Mesodermal cell (in vitro differentiated cells): ENCODE measurements at regions not wholly inside any gene's neighbourhood (a gene's known extent, or its start where the extent isn't known, plus 50 kb on each side); places are given as distances from the start of the nearest gene placed in this dataset.

Experiments
- H3K27ac ChIP-seq: 2 replicates; pipeline ENCODE4 v1.7.0; 2013; ENCODE audit warnings: mild to moderate bottlenecking, low read depth, low read length, moderate library complexity; ENCODE audit not compliant: severe bottlenecking
- H3K36me3 ChIP-seq: 2 replicates; pipeline ENCODE4 v1.7.1; 2013; ENCODE audit warnings: mild to moderate bottlenecking, low read length, moderate library complexity; ENCODE audit not compliant: control insufficient read depth, insufficient read depth
- H3K4me1 ChIP-seq: one replicate; pipeline ENCODE4 v1.7.1; 2013; ENCODE audit warnings: mild to moderate bottlenecking, low read length; ENCODE audit not compliant: insufficient read depth, control insufficient read depth, poor library complexity, severe bottlenecking
- H3K4me3 ChIP-seq: 2 replicates; pipeline ENCODE4 v1.7.0; 2013; ENCODE audit warnings: low read length, control low read depth, mild to moderate bottlenecking; ENCODE audit not compliant: insufficient read depth, poor library complexity, severe bottlenecking; ENCODE audit errors: extremely low read depth
- H3K9me3 ChIP-seq: 2 replicates; pipeline ENCODE4 v1.7.1; 2013; ENCODE audit warnings: mild to moderate bottlenecking, low read length, moderate library complexity; ENCODE audit not compliant: control insufficient read depth
- WGBS, 2 experiments: methylation state at CpG; one replicate each; pipeline ENCODE4 v1.1.5; 2013; ENCODE audit warnings: missing lambda C conversion rate in 2 of 2; ENCODE audit not compliant: insufficient coverage in 2 of 2; 5-methylcytosine and 5-hydroxymethylcytosine counted together

DNA sequence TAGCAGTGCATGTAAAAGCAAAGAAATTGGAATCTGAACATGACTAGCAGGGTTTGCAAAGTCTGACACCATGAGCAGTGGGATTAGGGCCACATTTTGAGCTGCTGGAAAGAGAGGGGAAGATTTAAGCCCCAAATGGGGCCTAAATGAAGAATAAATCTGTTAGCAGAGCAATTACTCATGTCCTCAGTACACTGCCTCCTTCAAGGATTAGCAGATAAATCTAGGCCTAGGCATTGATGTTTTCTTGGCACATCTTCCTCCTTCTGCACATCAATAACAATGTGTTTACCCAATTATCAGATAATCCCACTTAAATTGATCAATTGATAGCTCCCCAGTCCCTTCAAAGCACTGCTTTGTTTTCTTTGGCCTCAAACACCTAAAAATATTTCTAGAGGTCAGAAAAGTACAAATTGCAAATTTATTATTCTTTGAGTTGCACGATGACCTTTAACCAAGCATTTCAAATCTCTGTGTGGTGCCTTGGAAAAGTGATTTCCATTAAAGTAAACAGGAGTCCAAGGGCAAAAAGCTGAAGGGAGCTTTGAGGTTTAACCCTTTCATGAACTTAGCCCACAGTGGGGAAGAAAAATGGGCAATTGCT is 514.7 kb upstream of the CHORDC1 start:
- Histone ChIP-seq H3K4me1 (no peaks in the 10 kb centered on the region), H3K36me3 (no peaks in the 10 kb centered on the region), H3K4me3 (no peak overlapping the region), H3K9me3 (no peaks in the 10 kb centered on the region), H3K27ac (no peak overlapping the region)
- WGBS, 2 experiments: no CpG with 5 or more reads among the region's 1 CpG

DNA sequence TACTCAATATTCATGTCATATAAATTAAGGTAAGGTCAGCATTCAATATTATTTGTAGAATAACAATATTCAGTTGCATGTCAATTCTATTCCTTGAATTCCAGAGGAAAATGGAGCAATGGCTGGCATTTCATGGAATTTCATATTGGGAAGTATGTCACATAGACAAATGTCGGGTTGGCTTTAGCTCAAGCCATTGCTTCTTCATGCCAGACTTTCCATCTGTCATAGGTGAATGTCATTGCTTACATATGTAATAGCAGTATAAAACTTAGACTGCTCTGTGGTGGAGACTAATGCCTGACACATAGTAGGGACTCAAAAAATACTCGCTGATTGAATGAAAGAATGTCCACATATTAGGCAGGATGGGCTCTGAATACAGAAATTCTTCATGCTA is 509.6 kb upstream of the CHORDC1 start:
- no peak overlapping the region for H3K27ac ChIP-seq
- H3K4me1 ChIP-seq: no peaks in the 10 kb centered on the region
- H3K36me3 ChIP-seq: no peaks in the 10 kb centered on the region
- WGBS, 2 experiments: 85 to 100% methylated on average over 1 to 2 of the region's 2 CpGs
- no peaks in the 10 kb centered on the region for H3K9me3 ChIP-seq
- H3K4me3 ChIP-seq: no peak overlapping the region

DNA sequence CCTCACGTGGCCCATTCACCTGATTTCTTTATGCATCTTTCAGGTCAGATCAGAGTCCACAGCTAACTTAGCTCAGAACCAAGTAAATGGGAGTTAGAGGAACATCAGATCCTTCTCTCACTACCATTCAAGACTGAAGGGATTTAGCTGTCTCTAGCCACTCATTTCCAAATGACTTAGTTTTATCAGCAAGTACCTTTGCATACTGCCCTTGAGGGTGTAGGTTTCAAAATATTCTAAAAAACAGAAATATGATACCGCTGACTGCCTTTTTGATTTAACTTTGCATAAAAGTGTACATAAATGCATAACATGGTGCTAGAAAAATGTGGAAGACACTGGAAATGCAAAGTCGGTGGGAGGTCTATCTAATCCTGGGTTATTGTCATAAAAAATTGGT is 500.6 kb upstream of the CHORDC1 start:
- Histone ChIP-seq H3K36me3 (no peaks in the 10 kb centered on the region), H3K9me3 (no peaks in the 10 kb centered on the region)
- 100% methylated on average over 1 of the region's 3 CpGs for WGBS, 2 experiments

DNA sequence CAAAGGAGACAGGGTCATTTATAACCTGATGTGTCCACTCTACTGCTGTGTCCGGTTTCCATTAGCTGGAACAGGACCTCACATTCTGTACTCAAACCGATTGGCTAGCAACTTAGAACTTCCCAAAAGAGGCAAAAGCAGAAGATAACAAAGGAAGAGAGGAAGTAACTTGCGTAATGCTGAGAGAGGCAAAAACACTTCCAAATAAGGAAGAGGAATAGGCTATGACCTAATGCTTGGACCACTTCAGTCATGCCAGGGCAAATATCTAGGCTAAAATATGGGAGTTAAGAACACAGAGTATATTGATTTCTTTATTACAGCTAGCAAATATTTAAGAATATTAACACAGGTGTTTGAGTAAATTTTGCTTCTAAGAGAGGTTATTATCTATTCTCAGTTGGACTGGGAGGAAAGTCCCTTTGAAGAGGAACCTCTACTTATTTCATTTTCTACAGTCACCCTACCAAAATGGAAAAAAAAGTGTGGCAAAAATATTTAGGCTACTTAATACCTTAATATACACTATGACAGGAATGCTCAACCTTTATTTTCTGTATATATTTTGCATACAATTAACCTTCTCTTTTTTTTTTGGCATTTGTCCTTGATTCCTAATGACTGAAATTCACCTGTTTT is 499.8 kb upstream of the CHORDC1 start:
- no peaks in the 10 kb centered on the region for H3K36me3 ChIP-seq
- H3K9me3 ChIP-seq: no peaks in the 10 kb centered on the region
- no peak overlapping the region for H3K27ac ChIP-seq
- H3K4me1 ChIP-seq: no peaks in the 10 kb centered on the region
- H3K4me3 ChIP-seq: no peak overlapping the region
- WGBS, 2 experiments: 83 to 100% methylated on average over 1 to 2 of the region's 3 CpGs

More for the DNA sequence above, 500.6 kb upstream of the CHORDC1 start:
- H3K27ac ChIP-seq: no peak overlapping the region
- H3K4me1 ChIP-seq: no peaks in the 10 kb centered on the region
- H3K4me3 ChIP-seq: no peak overlapping the region

- Histone ChIP-seq H3K9me3 (peaks cover 5% of the 10 kb centered on the region), H3K4me1 (no peaks in the 10 kb centered on the region), H3K4me3 (no peak overlapping the region), H3K27ac (no peak overlapping the region), H3K36me3 (no peaks in the 10 kb centered on the region)
These were observed 494.7 kb upstream of the CHORDC1 start for GRCh38 chr11:90717522-90717921.

GRCh38 chr11:90705661-90706060 is 482.8 kb upstream of the CHORDC1 start:
- Histone ChIP-seq H3K9me3 (no peaks in the 10 kb centered on the region), H3K27ac (no peak overlapping the region), H3K4me3 (no peak overlapping the region), H3K4me1 (no peaks in the 10 kb centered on the region), H3K36me3 (no peaks in the 10 kb centered on the region)

GRCh38 chr11:90704510-90704909 is 481.7 kb upstream of the CHORDC1 start:
- no peaks in the 10 kb centered on the region for H3K9me3 ChIP-seq
- no peak overlapping the region for H3K4me3 ChIP-seq
- H3K27ac ChIP-seq: no peak overlapping the region
- 90 to 93% methylated on average over 3 to 5 of the region's 5 CpGs for WGBS, 2 experiments
- no peaks in the 10 kb centered on the region for H3K4me1 ChIP-seq
- H3K36me3 ChIP-seq: no peaks in the 10 kb centered on the region

GRCh38 chr11:90701716-90702115 is 478.9 kb upstream of the CHORDC1 start:
- 80 to 100% methylated on average over 1 of the region's 2 CpGs for WGBS, 2 experiments
- Histone ChIP-seq H3K9me3 (no peaks in the 10 kb centered on the region), H3K36me3 (no peaks in the 10 kb centered on the region)

GRCh38 chr11:90700789-90701439 is 478.1 kb upstream of the CHORDC1 start:
- Histone ChIP-seq H3K4me3 (no peak overlapping the region), H3K27ac (no peak overlapping the region), H3K9me3 (no peaks in the 10 kb centered on the region), H3K36me3 (no peaks in the 10 kb centered on the region), H3K4me1 (no peaks in the 10 kb centered on the region)
- no CpG with 5 or more reads among the region's 4 CpGs for WGBS, 2 experiments

More at GRCh38 chr11:90701716-90702115, 478.9 kb upstream of the CHORDC1 start:
- no peaks in the 10 kb centered on the region for H3K4me1 ChIP-seq
- no peak overlapping the region for H3K4me3 ChIP-seq
- H3K27ac ChIP-seq: no peak overlapping the region

GRCh38 chr11:90699791-90700400 is 477.0 kb upstream of the CHORDC1 start:
- H3K9me3 ChIP-seq: no peaks in the 10 kb centered on the region
- H3K27ac ChIP-seq: no peak overlapping the region
- H3K4me3 ChIP-seq: no peak overlapping the region
- H3K36me3 ChIP-seq: no peaks in the 10 kb centered on the region
- H3K4me1 ChIP-seq: no peaks in the 10 kb centered on the region
- WGBS, 2 experiments: no CpG with 5 or more reads among the region's 2 CpGs

GRCh38 chr11:90698238-90698637 is 475.4 kb upstream of the CHORDC1 start:
- no peak overlapping the region for H3K27ac ChIP-seq
- H3K4me1 ChIP-seq: no peaks in the 10 kb centered on the region
- no peak overlapping the region for H3K4me3 ChIP-seq
- no peaks in the 10 kb centered on the region for H3K9me3 ChIP-seq
- no peaks in the 10 kb centered on the region for H3K36me3 ChIP-seq
